ENCODE measurements at regions not wholly inside any gene's neighbourhood (a gene's known extent, or its start where the extent isn't known, plus 50 kb on each side); places are given as distances from the start of the nearest gene placed in this dataset.

GRCh38 chr1:201608635-201609395 is 69.9 kb downstream of the NAV1 start:
- Histone ChIP-seq H3K9me3 (ENCODE audit: control insufficient read depth in 4 of 4, low read length in 3 of 4) (no peaks in the 10 kb centered on the region), H3K27me3 (ENCODE audit: control insufficient read depth in 4 of 4, insufficient read depth in 4 of 4, low read length in 3 of 4) (no peaks in the 10 kb centered on the region), H3K36me3 (ENCODE audit: control insufficient read depth in 4 of 4, insufficient read depth in 3 of 4, low read depth in 1 of 4, low read length in 3 of 4) (no peaks in the 10 kb centered on the region), H3K27ac (ENCODE audit: low read depth in 1 of 2, low read length in 2 of 2) (no peak overlapping the region), H3K4me1 (ENCODE audit: control insufficient read depth in 4 of 4, insufficient read depth in 4 of 4, low read length in 3 of 4) (no peaks in the 10 kb centered on the region), H3K4me3 (ENCODE audit: low read depth in 1 of 3, low read length in 3 of 3) (no peak overlapping the region), H3K9ac (ENCODE audit: low read depth in 1 of 2, low read length in 2 of 2) (no peak overlapping the region)
- WGBS: 82% methylated on average over 11 of the region's 11 CpGs
- TF ChIP-seq RXRA (IDR thresholded peaks at IDR 0.05) (no peak), FOXA1 (IDR thresholded peaks at IDR 0.05) (no peak), RAD21 (IDR thresholded peaks at IDR 0.05) (no peak), YY1 (IDR thresholded peaks at IDR 0.05) (no peak), HNF4G (IDR thresholded peaks at IDR 0.05) (no peak)
- no peak for DNase-seq (ENCODE audit: low spot score)

DNA sequence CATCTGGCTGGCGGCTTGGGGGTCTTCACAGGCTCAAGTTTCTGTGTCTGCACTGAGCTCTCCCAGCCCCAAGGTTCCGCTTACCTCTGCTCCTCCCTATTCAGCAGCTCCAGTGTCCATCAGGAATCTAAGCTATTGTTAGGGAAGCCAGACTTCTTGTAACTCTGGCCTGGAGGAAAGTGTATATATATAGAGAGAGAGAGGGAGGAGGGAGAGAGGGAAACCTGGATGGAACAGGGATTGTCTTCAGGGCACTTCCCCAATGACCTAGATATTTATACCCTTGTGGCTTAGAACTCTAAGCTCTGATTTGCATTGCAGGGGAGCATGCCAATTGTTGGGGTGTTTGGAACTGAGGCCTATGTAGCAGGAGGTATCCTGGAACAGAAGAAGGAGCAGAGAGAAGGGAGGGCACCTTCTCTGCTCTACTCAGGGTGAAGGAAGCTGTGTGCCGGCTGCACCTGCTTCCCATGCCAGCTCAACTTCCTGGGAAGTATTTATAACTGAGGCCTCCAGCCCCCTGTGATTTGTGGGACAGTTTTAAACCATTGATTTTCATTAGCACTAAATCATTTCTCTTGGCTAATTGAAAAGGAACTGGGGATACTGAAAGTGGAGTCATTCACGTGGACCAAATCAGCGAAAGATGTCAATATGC is 70.9 kb downstream of the NAV1 start:
- Histone ChIP-seq H3K4me1 (ENCODE audit: control insufficient read depth in 4 of 4, insufficient read depth in 4 of 4, low read length in 3 of 4) (peaks cover 0 to 5% (median 0%) of the 10 kb centered on the region in 4 donors), H3K4me3 (ENCODE audit: low read depth in 1 of 3, low read length in 3 of 3) (no peak overlapping the region), H3K27ac (ENCODE audit: low read depth in 1 of 2, low read length in 2 of 2) (no peak overlapping the region), H3K36me3 (ENCODE audit: control insufficient read depth in 4 of 4, insufficient read depth in 3 of 4, low read depth in 1 of 4, low read length in 3 of 4) (no peaks in the 10 kb centered on the region), H3K9ac (ENCODE audit: low read depth in 1 of 2, low read length in 2 of 2) (no peak overlapping the region), H3K27me3 (ENCODE audit: control insufficient read depth in 4 of 4, insufficient read depth in 4 of 4, low read length in 3 of 4) (no peaks in the 10 kb centered on the region), H3K9me3 (ENCODE audit: control insufficient read depth in 4 of 4, low read length in 3 of 4) (no peaks in the 10 kb centered on the region)
- TF ChIP-seq, protein P1, sequence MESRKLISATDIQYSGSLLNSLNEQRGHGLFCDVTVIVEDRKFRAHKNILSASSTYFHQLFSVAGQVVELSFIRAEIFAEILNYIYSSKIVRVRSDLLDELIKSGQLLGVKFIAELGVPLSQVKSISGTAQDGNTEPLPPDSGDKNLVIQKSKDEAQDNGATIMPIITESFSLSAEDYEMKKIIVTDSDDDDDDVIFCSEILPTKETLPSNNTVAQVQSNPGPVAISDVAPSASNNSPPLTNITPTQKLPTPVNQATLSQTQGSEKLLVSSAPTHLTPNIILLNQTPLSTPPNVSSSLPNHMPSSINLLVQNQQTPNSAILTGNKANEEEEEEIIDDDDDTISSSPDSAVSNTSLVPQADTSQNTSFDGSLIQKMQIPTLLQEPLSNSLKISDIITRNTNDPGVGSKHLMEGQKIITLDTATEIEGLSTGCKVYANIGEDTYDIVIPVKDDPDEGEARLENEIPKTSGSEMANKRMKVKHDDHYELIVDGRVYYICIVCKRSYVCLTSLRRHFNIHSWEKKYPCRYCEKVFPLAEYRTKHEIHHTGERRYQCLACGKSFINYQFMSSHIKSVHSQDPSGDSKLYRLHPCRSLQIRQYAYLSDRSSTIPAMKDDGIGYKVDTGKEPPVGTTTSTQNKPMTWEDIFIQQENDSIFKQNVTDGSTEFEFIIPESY (IDR thresholded peaks at IDR 0.05): no peak
- TF ChIP-seq TAF1 (conservative IDR thresholded peaks at IDR 0.05) (no peak), JUND (IDR thresholded peaks at IDR 0.05) (no peak), GABPA (IDR thresholded peaks at IDR 0.05 in 1 of 2, conservative IDR thresholded peaks at IDR 0.05 in 1 of 2) (no peak), CTCF (IDR thresholded peaks at IDR 0.05; ENCODE audit: low read depth, low read length, missing input control) (no peak), RXRA (IDR thresholded peaks at IDR 0.05) (no peak), RAD21 (IDR thresholded peaks at IDR 0.05) (no peak), MAX (IDR thresholded peaks at IDR 0.05) (no peak), FOXA1 (IDR thresholded peaks at IDR 0.05) (no peak), REST (IDR thresholded peaks at IDR 0.05) (no peak), SP1 (IDR thresholded peaks at IDR 0.05) (no peak), FOXA2 (IDR thresholded peaks at IDR 0.05) (no peak), EGR1 (IDR thresholded peaks at IDR 0.05; ENCODE audit: low read depth in 2 of 2) (no peak), YY1 (IDR thresholded peaks at IDR 0.05) (no peak), HNF4G (IDR thresholded peaks at IDR 0.05) (no peak)
- TF ChIP-seq, protein P2, sequence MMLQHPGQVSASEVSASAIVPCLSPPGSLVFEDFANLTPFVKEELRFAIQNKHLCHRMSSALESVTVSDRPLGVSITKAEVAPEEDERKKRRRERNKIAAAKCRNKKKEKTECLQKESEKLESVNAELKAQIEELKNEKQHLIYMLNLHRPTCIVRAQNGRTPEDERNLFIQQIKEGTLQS (IDR thresholded peaks at IDR 0.05): no peak
- DNase-seq (ENCODE audit: low spot score): no peak
- 88% methylated on average over 5 of the region's 5 CpGs for WGBS

Data from liver (tissue), 8 donors.